Activated T-cell treated with anti-CD3 and anti-CD28 coated beads, Interleukin-2, amount 50 U/mL, for 1 hour (primary cell): ENCODE measurements at regions not wholly inside any gene's neighbourhood (a gene's known extent, or its start where the extent isn't known, plus 50 kb on each side); places are given as distances from the start of the nearest gene placed in this dataset.

ENCODE experiments used
- DNase-seq: peaks from one replicate; pipeline ENCODE4 v3.0.0-alpha.2; 2020

DNA sequence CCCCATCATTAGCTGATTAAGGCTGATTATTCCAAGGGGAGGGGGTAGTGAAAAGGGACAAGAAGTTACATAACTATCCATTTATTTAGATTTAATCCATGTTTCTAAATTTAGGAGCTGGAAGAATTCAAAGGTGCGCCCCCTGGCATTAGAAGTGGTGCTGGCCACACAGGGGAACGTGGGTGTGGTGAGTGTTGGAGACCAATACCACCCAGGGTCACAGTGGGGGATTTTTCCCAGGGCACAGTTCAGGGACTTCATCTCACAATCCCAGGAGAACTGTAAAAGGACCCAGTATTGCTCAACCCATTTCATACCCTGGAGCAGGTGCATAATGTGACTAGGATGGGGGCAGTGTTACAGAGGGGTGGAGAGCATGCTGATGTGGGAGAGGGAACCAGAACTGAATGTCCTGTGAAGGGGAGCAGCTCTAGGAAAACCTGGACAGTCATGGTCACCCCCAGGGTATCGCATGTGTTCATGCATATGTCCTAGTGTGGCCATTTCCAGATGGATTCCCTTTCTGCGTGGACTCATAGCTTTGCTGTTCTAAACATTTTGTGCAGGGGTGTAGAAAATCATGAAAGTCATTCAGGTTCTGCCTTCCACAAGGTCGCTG lies 110.3 kb downstream of the LSM3 start:
- DNase-seq = no peak

DNA sequence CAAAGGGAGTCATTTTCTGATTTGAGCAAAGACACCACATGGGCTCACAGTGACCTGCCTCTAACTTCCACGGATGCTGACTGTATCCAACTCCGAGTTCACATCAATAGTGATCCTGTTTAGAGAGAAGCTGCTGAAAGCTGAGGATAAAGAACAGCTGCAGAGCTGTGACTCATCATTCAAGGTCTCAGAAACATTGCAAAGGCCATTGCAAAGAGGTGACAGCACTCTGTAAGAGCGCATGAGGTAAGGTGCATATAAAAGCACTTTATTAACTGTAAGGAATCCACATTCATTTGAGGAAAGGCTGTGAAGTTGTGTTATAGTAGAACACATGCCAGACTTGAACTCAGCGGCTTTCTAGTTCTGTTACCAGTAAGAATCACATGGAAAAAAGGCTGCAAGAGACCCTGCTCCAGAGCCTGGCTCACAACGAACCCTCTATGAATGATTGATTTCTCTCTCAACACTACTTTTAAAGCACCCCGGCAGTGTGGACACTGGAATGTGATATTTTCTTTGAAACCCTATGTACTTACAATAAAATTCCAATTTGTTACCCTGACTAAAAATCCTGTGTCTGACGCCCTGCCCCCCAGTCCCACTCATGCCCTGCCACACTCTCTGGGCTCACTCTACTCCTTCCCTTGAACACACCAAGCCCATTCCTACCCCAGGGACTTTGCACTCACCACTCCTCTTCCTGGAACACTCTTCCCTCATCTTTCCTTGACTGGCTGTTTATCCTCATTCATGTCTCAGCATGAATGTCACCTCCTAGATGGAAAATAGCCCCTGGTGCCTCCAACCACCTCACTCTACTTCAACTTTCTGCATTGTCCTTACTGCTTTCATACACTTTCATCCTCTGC lies 111.2 kb downstream of the LSM3 start:
- DNase-seq = no peak

DNA sequence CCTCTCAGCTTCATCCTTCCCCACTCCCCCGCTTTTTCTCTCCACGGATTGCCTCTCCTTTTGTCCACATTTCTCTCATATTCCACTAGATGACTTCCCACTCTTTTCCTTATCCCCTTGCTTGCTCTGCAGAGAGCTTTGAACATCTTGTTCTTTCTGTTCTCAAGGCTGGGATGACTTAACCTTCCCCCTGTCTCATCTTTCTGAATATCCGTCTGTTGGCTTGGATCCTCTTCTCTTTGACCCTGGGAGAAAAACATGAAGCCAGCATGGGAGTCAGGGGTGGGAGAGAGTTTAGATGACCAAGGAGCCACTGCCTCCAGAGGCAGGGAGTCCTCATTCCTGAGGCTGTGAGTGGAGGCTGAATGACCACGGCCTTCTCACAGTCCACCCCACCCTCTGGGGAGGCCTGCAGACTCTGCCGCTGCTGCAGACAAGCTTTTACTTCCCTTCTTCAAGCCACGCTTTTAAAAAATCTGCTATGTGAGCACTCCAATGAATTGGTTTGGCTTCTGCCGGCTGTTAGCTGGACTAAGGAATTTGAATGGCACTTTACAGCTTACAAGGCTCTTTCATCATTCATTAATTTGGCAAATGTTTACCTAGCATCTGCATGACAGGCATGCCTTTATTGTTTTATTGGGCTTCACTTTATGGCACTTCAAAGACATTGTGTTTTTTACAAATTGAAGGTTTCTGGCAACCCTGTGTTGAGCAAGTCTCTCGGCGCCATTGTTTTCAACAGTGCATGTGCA lies 111.6 kb upstream of the SLC6A6 start:
- DNase-seq = no peak

DNA sequence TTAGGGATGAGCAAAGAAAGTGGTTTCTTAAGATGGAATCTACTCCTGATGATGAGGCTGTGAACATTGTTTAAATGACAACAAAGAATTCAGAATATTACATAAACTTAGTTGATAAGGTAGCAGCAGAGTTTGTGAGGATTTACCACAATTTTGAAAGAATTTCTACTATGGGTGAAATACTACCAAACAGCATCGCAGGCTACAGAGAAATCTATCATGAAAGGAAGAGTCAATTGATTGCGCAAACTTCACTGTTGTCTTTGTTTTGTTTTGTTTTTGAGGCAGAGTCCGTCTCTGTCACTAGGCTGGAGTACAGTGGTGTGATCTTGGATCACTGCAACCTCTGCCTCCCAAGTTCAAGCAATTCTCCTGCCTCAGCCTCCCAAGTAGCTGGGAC lies 107.4 kb upstream of the SLC6A6 start:
- no peak for DNase-seq

DNA sequence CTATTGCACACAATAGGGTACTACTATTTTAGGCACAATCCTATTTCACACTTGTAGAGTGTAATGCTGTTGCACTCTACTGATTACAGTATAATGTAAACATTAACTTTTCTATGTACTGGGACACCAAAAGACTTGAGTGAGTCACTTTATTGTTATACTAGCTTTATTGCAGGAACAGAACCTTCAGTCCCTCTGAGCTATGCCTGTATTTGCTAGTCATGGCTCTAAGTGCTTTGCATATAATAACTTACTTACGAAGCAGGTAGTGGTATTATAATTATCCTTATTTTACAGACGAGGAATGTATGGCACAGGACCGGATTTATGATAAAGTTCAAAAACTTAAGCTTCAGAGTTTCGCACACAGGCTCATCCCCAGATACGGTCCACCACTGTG lies 106.6 kb upstream of the SLC6A6 start:
- no peak for DNase-seq

DNA sequence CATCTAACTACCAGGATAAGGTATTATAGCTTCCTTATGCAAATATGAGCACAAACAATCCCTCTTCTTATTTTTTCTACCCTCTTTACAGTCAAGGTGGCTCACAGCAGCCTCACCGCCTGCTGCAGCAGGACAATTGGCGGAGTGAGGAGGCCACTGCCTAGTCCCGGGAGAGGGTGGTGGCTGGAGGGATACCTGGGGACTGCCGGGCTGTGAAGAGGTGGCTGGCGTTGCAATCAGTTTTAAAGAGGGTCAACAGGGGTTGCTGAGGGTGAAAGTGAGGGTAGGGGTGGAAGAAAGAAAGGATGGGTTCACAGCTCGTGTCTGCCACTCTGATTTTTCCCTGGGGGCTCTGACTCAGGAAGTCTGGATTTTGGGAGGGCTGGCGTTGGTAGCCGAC lies 105.1 kb upstream of the SLC6A6 start:
- no peak for DNase-seq

DNA sequence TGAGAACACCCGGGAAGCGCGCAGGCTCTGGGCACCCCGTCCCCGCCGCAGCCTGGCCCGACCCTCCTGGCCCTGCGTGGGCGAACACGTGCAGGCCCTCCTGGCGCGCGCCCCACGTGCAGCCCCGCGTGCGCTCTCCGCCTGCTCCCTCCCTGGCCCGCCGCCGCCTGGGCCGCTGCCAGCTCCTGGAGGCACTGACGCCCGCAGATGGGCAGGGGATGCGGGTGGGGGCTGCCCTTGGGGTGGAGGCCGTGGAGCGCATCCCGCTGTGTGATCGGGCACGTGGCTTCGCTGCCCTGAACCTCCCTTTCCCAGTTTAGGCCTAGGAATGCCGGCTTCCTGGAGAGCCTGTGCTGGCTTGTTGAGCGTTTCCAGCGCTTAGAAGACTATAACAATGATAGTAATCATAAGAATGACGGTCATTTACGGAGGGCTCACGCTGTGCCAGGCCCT lies 104.6 kb upstream of the SLC6A6 start:
- no peak for DNase-seq

DNA sequence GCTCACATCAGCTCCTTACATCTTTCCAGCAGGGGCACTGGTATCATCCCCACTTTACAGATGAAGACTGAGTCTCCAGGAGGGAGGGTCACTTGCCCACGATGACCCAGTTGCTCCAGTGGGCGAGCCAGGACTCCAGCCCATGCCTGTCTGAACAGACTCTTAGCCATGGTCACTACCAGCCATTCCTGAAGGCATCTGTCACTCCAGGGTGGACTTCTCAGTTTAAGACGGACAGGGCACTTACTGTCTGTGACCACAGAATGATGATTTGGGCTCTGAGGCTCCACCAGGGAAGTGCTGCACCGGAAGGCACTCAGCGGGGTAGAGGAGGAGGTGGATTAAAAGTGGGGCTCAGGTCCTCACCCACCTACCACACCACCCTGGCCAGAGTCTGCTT lies 104.0 kb upstream of the SLC6A6 start:
- no peak for DNase-seq

DNA sequence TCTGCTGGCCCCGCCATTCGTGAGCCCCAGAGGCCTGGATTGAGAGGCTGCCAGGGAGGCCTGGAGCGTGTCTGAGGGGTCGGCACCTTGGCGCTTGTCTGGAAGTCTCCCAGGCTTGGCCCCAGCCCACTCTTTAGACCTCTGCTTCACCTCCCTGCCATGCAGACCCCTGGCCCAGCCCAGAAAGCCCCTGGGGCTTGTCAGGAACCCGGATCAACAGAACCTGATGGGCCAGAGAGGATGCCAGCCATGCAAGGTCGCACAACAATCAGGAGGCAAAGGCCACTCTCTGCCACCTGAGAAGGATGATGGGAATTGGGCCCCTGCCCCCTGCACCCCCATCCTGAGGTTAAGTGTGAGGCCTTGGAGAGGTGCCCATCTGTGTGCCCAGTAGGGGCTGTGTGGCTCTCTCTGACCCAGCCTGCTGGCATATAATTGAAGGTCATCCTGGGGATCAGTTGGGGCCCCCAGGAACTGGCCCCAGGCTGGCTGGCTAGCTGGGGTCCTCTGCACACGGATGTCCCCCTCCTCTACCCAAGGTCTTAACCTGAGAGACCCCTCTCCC lies 103.3 kb upstream of the SLC6A6 start:
- DNase-seq = no peak

DNA sequence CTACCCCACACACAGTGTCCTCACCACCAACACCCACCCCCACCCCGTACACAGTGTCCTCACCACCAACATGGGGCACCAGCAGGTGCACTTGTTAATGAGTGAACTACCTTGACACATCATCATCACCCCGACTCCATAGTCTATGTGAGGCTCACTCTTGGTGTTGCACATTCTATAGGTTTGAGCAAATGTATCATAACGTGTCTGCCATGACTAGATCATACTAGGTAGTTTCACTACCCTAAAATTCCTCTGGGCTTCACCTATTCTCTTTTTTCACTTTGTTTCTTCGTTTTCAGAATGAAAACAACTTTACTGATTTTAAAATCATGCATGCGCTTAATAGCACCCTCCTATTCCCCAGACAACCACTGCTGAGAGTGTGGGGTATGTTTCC lies 102.6 kb upstream of the SLC6A6 start:
- no peak for DNase-seq

DNA sequence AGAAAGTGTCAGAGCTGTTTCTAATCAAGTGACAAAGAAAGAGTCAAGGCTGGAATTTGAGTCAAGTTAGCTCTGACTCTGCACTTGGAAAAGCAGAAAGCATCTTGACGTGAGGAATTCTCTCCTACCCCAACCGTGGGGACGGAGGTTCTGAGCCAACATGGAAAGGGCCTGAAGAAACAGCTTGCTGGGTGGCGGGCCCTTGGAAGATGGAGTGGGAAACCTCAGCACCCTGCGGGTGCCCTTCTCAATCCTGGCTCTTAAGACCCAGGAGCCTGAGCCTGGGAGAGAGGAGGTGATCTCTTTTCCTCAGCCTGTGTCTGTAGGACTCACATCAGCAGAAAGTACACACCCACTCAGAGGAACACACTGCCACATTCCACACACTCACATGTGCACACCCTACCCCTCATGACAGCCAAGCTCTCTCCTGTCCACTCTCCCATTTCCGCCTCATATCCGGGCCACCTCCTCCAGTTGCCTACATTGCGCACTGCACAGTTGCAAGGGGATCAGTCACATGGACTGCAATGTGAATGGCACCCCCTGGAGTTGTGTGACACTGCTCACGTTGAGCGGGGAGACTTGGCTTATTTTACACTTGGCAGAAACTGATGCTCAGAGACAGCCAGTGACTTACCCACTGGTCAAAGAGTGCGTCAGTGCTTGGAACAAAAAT lies 101.5 kb upstream of the SLC6A6 start:
- DNase-seq = no peak

DNA sequence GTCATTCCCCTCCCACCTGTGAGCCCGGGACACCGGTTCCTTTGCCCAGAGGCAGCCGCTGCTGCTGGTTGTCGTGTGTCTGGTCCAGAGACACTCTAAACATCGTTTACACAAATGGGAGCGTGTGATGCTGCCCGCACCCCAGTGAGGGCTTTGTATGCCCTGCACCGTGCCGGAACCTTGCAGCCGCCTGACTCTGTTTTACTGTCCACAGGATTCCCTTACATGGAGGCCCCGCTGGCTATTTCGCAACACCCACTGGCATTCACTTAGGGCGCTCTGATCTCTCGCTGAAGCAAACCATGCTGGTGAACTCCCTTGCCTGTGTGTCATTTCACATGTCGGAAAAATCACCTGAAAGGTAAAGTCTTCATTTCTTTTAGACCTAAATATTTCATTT lies 100.8 kb upstream of the SLC6A6 start:
- no peak for DNase-seq

DNA sequence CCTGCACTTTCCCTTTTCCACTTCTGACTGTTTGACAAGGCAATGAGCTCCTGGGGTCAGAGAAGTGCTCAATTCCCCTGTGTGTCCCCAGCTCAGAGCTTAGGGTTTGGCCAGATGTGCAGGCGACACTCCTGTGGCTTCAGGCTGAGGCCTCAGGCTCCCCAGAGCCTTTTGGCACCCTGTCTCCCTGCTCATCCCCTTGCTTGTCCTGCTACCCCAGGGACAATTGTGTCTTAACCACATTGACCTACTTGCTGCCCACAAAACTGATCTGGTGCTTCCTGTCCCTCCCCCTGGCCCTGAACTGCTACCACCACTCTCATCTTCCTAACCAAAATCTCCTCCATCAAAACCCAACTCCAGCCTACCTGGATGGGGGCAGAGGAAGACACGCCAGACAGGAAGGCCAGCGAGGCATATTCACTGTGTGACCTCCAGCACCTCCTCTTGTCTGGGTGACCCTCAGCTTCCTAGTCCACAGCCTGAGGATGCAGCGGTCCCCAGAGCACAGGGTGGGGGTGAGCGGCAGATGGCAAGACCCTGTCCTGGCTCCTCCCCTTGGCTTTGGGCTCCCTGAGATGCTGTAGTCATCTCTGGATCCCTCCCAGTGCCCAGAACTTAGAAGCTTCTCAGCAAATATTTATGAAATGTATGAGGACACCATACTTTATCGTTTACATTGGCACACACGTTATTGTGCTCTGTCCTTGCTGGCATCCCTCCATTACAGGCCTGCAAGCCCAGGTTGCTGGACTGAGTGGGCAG lies 98.9 kb upstream of the SLC6A6 start:
- no peak for DNase-seq

DNA sequence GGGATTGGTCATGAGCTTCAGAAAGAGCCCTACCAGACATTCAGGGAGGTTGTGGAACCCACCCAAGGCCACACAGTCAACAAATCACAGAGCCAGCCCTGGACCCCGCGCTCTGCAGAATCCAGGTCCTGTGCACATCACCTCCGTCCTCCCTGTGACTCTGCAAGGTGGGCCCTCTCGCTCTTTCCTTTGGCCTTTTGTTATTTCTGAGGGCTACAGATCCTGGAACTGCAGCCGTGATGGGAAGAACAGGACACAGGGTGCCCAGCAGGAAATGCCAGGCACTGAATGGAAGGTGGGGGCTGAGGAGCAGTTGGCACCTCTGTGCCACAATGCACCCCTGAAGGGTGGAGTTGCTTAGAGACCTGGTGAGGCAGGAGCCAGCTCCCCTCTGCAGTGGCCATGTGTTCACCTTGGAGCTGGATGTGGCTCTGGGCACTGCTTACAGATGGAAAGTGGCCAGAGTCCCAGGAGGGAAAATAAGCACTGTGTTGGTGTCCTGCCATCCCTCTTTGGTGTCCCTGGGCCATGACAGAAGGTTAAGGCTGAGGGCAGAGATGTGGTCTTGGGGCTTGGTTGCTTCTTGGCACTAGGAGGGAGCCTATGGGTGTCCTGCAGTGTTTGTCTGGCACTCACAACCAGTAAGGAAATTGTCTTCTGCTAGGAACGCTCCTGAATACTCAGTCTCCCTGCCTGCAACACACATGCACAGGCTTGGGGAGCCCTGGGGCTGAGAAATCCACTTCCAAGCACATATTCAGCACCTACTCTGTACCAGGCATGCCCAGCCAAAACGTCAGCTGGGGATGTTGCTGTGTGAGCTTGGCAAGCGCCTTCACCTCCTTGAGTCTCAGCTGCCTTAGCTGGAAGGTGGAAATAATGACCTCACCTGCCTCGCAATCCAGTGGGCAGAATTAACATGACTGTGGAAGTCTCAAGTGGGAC lies 98.0 kb upstream of the SLC6A6 start:
- DNase-seq = no peak

DNA sequence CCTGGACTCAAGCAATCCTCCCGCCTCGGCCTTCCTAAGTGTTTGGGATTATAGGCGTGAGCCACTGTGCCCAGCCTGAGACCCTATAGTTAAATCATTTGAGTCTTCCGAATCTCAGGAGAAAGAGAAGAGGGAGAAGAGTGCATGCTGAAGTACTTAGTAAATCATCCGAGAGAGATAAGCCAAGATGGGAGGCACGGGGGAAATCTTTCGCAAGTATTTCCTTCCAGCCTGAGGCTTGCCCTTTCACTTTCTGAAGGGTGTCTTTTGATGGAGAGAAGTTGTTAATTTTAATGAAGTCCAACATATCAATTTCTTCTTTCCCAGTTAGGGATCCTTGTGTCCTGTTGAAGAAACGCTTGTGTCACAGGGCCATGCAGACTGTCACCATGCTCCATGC lies 97.1 kb upstream of the SLC6A6 start:
- no peak for DNase-seq

DNA sequence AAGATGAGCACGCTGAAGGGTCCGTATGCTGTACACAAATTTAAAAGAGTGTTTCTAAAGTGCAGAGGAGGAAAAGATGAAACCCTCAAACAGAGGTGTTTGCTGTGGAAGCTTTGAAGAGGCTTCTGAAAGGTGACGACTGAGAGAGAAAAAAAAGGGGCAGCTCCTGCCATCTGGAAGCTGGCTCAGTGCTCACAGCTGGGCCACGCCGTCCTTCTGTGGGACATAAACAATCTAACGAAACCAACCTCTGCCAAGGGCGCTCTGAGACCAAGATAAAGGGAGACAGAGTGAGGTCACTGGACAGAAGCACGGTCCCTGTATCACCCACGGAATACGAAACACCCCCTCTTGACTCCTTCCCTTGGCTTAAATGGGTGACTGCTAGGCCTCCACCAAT lies 96.3 kb upstream of the SLC6A6 start:
- no peak for DNase-seq

DNA sequence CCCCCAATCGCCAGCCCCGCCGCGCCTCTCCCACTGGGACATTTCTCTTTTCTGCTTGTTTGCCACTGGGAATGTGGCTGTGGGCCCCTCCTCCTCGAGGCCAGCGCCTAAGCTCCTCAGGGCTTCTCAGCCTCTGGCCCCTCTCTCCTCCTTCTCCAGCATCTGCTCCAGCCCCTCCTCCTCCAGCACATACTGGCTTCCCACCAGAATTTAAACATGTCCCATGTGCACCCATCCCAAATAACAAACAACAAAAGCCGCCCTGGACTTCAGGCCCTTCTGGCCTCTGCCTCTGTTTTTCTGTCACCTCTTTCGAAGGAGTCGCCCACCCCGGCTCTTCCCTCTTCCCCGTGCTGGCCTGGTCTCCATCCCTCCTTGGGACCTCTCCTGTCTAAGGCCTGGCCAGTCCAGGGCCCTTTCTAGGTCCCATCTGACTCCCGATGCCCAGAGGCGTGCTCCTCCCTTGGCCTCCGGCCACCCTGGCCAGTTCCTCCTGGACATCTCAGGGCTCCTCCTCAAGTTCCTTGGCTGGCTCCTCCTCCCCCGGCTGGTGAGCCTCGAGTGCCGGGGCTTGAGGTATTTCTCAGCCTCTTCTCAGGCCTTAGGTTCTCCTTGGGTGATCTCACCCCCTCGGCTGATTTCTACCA lies 94.6 kb upstream of the SLC6A6 start:
- DNase-seq = no peak

DNA sequence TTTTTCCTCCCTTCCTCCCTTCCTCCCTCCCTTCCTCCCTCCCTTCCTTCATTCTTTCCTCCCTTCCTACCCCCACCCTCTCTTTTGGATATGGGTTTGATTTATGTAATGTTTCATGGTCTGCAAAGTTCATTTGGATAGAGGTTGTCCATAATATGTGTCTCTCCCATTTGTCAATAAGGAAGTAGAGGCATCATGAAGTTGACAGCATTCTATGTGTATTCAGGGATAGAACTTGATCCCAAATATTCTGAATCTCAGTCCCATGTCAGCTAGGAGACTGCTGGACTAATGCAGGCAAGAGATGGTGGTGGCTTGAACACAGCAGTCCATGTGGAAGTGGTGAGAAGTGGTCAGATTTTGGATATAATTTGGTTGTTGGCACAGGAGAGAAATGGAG lies 90.7 kb upstream of the SLC6A6 start:
- no peak for DNase-seq

DNA sequence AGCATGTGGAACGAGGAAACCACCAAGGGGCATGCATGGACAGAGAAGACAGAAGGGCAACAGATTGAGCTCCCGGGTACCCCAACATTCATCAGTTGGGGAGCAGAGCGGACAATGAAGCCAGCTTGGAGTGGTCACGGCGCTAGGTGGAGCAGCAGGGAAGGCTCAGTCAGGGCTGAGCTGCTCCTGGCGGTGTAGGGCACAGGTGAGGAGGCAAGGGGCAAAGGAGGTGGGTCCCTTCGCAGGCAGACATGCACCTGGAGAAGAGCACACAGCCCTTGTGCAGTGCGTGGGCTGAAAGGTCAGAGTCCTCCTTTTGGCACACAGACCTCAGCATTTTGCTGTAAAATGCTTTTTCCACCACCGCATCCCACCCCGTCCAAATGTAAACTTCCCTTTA lies 90.0 kb upstream of the SLC6A6 start:
- no peak for DNase-seq

DNA sequence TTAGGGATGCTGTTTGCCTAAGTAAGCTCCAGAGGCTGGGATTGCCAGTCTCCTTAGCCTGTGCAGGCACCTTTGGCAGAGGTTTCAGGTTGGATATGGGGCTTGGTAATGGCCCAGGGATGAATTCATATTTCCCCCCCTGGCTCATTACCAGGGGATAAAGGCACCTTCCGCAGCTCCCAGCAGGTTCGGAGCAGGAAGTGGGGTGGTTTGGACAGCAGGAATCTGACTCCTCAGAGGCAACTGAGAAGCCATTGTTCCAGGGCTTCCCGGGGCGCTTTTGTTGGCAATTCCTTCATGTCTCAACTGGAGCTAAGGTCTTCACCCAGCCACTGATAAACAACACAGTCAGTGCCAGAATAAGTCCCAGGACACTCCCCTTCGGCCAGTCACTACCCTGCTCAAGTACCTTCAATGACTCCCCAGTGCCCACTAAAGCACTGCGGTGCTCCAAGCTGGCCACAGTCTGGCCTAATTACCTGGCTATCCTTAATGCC lies 85.3 kb upstream of the SLC6A6 start:
- DNase-seq = no peak
